Glutamatergic neuron (in vitro differentiated cells): ENCODE measurements at regions not wholly inside any gene's neighbourhood (a gene's known extent, or its start where the extent isn't known, plus 50 kb on each side); places are given as distances from the start of the nearest gene placed in this dataset.

Experiments used
- DNase-seq: peaks from one replicate; pipeline ENCODE4 v3.0.0; 2022
- H3K27ac Mint-ChIP-seq: one replicate; pipeline ENCODE4 v1.8.0; 2020; ENCODE audit warnings: mild to moderate bottlenecking, mixed read lengths, inconsistent platforms; ENCODE audit not compliant: unreplicated experiment
- H3K27me3 Mint-ChIP-seq: one replicate; pipeline ENCODE4 v1.8.0; 2020; ENCODE audit warnings: mild to moderate bottlenecking, moderate library complexity, mixed read lengths, inconsistent platforms; ENCODE audit not compliant: unreplicated experiment
- H3K36me3 Mint-ChIP-seq: one replicate; pipeline ENCODE4 v1.8.0; 2020; ENCODE audit warnings: mild to moderate bottlenecking, mixed read lengths, inconsistent platforms; ENCODE audit not compliant: unreplicated experiment
- H3K4me1 Mint-ChIP-seq: one replicate; pipeline ENCODE4 v1.8.0; 2020; ENCODE audit warnings: mild to moderate bottlenecking, low read depth, mixed read lengths, inconsistent platforms; ENCODE audit not compliant: unreplicated experiment
- H3K4me3 Mint-ChIP-seq: one replicate; pipeline ENCODE4 v1.8.0; 2020; ENCODE audit warnings: mild to moderate bottlenecking, mixed read lengths, inconsistent platforms; ENCODE audit not compliant: unreplicated experiment
- H3K9me3 Mint-ChIP-seq: one replicate; pipeline ENCODE4 v1.8.0; 2020; ENCODE audit warnings: mild to moderate bottlenecking, moderate library complexity, mixed read lengths, inconsistent platforms; ENCODE audit not compliant: unreplicated experiment
- CTCF ChIP-seq: fragments of 200-600 bp; sonication (generic); IDR thresholded peaks from one replicate; pipeline ENCODE4 v1.5.0; 2021; ENCODE audit not compliant: partially characterized antibody, unreplicated experiment

GRCh38 chr5:82931110-82931509, 146.1 kb downstream of the TMEM167A start:
- Mint-ChIP-seq H3K9me3 (no peaks in the 10 kb centered on the region), H3K27me3 (peaks cover 1% of the 10 kb centered on the region), H3K4me1 (peaks cover 2% of the 10 kb centered on the region), H3K4me3 (no peak overlapping the region), H3K36me3 (no peaks in the 10 kb centered on the region), H3K27ac (no peak overlapping the region)
- DNase-seq = no peak
- TF ChIP-seq CTCF = no peak

- no peaks in the 10 kb centered on the region for H3K27me3 Mint-ChIP-seq
- H3K36me3 Mint-ChIP-seq = no peaks in the 10 kb centered on the region
- no peak overlapping the region for H3K27ac Mint-ChIP-seq
- no peaks in the 10 kb centered on the region for H3K9me3 Mint-ChIP-seq
- H3K4me3 Mint-ChIP-seq = no peak overlapping the region
- no peak for DNase-seq
- no peak for TF ChIP-seq CTCF
- peaks cover 4% of the 10 kb centered on the region for H3K4me1 Mint-ChIP-seq
Observed at GRCh38 chr5:82925061-82925411, 152.2 kb downstream of the TMEM167A start.

- no peak for TF ChIP-seq CTCF
- H3K27me3 Mint-ChIP-seq = no peaks in the 10 kb centered on the region
- no peak overlapping the region for H3K4me3 Mint-ChIP-seq
- no peak overlapping the region for H3K27ac Mint-ChIP-seq
- no peaks in the 10 kb centered on the region for H3K36me3 Mint-ChIP-seq
- DNase-seq = no peak
- H3K4me1 Mint-ChIP-seq = peaks cover 4% of the 10 kb centered on the region
- no peaks in the 10 kb centered on the region for H3K9me3 Mint-ChIP-seq
Observed at GRCh38 chr5:82924226-82925060, 152.8 kb downstream of the TMEM167A start.

GRCh38 chr5:82922086-82922734, 155.0 kb downstream of the TMEM167A start:
- Mint-ChIP-seq H3K27ac (no peak overlapping the region), H3K4me1 (peaks cover 4% of the 10 kb centered on the region), H3K27me3 (no peaks in the 10 kb centered on the region), H3K4me3 (no peak overlapping the region), H3K9me3 (no peaks in the 10 kb centered on the region), H3K36me3 (no peaks in the 10 kb centered on the region)
- no peak for DNase-seq
- TF ChIP-seq CTCF = no peak
